Forelimb muscle (tissue), 1 donor: ENCODE measurements at regions not wholly inside any gene's neighbourhood (a gene's known extent, or its start where the extent isn't known, plus 50 kb on each side); places are given as distances from the start of the nearest gene placed in this dataset.

ENCODE experiments used
- DNase-seq: peaks from one replicate; pipeline ENCODE4 v3.0.0-alpha.2; 2013; ENCODE audit warnings: low read depth

DNA sequence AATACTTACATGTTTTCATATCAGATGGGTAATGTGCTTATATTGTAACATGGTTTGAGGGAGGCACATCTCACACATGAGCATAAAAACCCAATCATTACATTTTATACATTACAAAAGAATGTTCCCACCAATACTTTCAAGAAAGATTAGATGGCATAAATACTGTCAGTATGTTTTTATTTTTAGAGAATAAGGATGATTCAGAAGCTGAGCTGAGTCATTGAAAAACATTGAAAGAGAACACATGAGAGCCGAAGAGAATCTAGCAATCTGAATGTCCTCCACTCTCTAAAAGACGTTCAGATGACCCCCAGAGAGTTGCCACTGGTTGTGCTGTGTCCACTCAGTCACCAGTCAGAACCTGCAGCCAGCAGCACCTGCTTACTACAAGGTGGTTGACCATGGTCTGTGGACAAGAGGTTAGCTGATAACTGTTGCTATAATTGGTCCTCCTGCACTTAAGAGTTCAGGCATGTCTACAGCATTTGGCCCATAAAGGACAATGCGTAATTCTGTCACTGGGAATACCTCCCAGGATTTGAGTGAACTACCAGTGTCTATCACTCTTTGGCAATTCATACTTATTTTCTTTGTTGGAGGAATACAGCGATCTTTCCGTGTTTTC is 382.2 kb upstream of the IGFBP7 start:
- DNase-seq = no peak

DNA sequence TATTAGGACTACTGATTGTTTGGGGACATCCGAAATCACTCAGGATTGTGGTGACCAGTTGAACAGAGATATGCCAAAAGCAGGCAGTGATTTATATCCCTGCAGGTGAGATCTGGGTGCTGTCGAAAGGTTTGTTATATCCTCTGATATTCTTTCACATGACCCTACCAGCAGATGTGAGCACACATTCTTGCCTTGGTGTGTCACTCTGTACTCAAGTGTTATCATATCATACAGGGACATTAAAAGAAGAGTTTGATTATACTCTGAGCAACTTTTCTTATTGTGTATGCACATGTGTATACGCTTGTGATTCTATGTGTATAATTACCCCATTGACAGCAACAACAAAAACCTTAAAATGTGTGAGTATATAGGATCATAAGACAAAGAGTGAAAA is 381.2 kb upstream of the IGFBP7 start:
- DNase-seq = no peak

DNA sequence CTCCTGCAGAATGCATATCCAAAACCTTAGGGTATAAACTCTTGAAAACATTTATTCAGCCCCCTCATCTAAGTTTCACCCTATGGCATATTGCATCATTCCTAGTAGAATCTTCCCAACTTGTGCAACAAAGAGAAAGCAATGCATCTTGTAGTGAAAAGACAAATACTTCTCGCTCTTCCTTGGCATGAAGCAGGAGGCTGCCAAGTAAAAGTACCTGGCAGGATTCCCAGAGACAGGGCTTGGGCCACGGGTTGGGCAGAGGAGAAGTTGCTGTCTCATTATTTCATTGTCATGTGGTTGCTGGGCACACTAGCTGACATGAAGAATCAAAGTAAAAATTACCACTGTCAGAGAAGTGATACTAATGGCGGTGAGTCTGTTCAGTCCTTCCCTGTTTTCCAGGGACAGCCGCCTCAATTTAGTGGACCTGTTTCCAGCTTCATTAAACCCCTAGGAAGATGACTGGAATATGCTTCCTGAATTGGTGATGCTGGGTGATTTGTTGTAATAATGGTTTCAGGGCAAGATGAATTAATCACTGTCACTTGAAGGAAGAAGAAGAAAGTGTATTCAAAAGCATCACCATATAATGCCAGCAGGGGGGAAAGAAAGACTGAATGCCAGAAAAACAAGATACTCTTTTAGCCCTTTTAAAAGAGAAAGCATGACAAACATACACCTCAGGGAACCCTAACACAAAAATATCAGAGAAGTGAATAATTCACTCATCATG is 380.5 kb upstream of the IGFBP7 start:
- no peak for DNase-seq

DNA sequence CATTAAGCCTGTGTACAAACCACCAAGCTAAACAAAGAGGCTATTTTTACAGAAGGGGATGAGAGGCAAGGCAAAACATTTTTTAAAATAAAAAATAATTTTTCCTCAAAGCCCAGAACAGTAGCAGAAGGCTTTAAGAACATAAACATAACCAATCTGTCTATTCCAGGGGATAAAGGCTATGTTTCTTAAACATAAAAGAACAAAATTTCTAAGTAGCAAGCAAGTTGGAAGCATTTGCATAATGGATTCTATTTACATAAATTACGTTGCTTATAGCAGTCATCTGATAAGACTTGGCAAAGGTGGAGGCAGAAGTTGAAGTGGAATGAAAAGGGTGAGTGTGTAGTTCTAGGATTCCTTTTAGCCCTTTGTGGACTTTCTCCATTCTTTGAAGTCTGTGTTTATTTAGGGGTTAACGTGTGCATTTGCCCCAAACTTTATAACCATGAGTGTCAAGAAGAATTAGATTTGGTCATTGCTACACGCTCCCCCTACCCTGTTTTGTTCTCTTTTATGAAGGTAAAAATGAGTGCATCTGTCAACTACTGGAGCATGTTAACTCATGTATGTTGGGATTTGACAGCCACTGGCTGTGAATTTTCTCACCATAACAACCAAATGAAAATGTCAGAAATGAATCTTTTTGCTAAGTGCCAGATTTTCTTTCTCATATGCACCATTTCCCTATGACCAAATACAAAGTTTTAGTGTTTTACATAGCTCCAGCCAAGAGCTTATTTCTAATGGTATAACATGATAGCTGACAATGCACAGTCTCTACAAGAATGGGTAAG is 378.4 kb upstream of the IGFBP7 start:
- no peak for DNase-seq

DNA sequence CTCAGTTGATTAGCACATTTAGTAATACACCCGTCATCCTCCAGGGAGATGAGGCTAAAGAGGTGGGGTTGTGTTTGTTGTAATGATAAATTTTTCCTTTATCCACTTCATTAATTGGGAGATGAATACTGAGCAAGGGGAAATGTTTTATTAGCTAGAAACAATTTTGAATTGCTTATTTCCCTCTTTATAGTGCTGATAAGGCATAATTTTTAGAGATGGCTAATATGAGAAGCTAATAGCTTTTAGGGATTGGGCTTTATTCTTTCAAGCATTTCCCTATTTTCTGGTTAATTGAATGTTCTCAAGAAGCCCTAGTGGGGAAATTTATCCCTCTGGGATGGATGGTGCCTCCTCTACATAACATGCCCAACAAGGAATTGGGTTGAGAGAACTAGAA is 365.2 kb upstream of the IGFBP7 start:
- no peak for DNase-seq

DNA sequence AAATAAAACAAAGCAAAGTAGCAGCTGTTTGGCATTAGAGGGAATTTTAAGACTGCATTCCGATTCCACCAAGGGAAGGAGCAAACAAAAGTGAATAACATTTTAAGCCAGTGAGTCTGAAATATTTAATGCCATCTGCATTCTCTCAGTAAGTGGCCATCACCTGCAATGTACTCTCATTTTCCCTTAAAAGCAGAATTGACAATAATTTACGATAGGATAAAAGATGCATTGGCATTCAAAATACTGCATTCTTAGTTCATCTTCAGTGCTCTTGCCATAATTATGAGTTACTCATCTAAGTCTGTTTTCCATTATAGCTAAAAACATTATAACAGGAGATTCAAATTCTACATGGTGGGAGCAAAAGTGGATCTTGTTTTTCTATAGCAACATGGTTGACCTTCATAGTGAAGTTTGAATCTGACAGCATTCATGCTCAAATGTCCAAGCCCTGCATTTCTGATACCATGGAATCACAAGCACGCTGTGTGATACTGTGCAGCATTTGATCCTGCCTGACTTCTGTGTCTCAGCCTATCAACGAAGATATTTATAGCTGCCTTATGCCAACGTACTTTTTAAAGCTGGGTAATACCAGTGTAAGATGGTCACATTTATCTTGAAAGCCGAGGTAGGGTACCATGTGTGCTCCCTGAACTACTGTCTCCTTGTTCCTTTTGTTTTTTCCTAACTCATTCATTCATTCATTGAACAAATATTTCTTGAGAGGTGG is 355.3 kb upstream of the IGFBP7 start:
- DNase-seq = no peak

DNA sequence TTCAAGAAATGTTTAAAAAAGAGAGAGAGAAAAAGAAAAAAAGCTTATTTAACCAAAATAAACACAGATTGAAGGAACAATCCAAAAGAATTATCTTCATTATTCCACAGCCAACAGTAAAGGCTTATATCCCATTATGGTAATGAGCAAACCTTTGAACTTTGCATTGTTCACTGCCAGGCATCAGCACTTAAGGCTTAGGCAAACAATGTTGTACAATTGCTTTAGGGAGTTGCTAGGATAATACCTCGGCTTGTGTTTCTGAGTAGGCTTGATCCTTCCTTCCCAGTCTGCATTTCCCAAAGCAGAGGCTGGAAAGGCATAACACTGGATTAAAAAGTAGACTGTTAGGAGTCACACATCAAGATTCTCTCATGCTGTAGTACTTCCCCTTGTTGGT is 352.7 kb upstream of the IGFBP7 start:
- no peak for DNase-seq

DNA sequence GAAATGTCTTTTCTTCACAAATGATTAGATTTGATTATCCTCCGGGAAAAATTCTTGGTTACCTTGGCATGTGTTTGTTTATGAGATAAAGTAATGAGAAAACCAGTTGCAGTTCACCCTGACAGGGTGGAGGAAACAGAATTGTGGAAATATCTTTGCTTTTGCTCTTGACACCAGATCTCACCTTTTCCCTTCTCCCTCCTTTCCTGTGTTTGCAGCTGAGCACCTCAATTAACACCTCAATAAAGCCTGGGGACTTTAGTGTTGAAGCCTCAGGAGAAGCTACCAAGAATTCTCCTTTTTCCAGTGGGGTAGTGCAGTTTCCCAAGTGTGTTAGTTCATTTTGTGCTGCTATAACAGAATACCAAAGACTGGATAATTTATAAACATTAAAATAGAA is 350.8 kb upstream of the IGFBP7 start:
- DNase-seq = no peak

DNA sequence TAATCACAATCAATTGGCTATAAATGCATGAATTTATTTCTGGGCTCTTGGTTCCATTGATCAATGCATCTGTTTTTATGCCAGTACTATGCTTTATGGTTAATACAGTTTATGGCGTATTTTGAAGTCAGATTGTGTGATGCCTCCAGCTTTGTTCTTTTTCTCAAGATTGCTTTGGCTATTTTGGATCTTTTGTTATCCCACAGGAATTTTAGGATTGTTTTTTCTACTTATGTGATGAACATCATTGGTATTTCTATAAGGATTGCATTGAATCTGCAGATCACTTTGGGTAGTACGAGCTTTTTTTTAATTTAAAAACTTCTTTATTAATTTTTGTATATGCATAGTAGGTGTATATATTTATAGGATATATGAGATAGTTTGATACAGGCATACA is 338.7 kb upstream of the IGFBP7 start:
- no peak for DNase-seq

DNA sequence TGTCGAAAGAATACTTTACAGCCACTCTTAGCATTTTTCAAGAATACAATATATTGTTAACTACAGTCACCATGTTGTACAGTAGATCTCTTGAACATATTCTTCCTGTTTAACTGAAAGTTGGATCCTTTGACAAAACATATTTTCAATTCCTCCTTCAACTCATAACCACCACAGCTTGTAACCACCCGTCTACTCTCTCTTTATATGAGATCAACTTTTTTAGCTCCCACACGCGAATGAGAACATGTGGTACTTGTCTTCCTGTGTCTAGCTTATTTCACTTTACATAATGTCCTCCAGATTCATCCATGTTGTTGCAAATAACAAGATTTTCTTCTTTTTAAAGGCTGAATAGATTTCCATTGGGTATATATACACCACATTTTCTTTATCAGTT is 338.3 kb upstream of the IGFBP7 start:
- DNase-seq = no peak

DNA sequence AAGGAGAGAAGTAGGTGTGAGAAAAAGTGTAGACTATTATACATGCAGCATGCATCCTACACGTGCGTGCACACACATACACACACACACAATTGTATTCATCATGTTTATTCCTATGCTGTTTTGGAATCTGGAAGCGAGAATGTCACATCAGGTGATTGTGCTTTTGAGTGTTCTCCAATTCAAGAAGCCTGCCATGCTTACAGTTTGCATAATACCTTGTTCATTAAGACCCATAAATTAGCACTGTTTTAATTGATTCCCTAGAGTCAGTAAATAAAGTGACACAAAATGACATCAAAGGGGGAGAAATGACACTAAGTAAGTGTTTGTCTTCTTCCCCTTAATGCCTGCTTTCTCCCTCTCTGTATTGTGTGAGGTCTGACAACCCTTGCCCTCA is 336.1 kb upstream of the IGFBP7 start:
- DNase-seq = no peak

DNA sequence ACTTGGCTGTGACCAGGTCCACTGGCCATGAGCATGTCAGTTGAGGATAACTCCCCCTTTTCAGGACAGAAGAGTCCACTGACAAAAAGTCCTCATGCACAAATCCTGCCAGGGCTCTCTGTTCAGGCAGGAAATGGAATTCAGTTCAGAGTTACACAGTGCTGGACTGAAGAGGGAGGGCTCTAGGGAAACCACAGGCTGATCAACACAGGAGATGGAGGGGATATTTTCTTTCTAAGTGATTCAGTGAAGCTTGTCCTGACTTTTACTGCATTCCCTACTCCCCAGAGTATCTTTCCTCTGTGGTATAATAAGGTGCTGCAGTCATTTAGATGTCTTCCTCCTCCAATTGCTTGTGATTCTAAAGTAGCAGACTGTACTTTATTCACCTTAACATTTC is 335.5 kb upstream of the IGFBP7 start:
- DNase-seq = no peak

DNA sequence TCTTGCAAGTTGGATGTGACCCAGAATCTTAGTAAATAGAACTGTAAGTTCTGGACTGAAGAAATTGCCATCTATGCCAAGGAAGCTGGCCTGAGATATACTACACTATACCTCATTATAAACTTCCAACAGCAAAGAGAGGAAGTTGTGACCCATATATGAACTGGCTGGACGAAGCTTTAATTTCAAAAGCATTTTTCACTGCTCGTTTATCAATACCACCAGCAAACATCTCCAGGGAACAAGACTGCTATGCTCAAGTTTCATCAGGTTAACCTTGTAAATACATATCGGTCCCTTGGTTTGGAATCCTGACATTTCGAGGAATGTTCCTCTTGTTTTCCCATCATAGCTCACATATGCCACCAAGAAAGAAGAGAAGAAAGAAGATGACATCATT is 334.5 kb upstream of the IGFBP7 start:
- DNase-seq = no peak

DNA sequence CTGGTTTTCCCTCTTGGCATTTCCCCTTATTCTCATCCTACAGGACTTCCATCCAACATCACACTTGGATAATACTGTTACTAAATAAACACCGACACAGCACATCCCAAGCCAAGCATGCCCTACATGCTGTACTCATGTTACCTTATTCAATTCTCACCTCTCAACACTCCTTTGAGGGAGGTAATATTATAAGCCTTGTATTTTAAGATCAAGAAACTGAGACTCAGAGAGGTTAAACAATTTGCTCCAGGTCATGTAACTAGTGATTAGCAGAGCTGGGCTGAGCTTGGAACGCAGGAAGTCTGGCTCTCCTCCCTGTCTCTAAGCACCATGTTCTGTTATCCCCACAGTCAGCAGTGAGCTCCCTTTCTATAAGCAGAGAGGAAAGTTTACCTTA is 333.6 kb upstream of the IGFBP7 start:
- DNase-seq = no peak

DNA sequence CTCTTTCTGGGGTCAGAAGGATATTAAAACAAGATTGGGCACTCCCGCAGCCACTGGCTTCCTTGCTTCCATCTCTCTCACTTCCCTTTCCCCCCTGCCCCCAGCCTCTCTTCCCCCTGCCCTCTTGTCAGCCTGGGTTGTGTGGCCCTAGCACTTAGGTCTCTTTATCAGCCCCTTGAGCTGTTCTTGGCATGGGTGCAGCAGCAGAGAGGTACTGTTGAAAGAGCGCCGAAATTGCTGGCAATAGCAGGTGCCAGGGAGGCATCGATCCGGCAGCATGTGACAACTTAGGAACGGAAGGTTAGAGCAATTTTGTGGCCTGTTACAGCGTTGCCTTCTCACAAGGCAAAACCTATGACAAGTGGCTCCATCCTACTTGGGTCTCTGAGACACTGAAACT is 333.1 kb upstream of the IGFBP7 start:
- DNase-seq = no peak

DNA sequence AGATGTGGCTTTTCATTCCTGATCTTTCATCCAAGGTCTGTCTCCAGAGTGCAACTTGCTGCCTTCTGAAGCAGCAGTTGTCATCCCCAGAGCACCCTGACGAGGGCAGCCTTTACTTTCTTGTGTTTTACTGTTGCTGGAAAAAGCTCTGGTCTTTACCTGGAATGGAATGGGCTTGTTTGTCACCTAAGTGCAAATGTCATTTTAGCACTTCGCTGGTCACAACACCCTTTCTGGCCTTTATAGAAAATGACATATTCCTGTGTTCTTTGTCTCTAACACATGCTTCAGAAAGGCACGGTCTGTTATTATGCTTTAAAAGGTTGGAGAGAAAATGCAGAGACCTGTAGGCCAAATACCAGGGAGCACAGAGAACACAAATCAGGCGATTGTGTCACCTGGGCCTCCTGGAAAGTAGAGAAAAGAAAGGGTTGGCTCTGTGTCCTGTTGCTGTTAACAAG is 332.7 kb upstream of the IGFBP7 start:
- peak; percentile 13 for DNase-seq

DNA sequence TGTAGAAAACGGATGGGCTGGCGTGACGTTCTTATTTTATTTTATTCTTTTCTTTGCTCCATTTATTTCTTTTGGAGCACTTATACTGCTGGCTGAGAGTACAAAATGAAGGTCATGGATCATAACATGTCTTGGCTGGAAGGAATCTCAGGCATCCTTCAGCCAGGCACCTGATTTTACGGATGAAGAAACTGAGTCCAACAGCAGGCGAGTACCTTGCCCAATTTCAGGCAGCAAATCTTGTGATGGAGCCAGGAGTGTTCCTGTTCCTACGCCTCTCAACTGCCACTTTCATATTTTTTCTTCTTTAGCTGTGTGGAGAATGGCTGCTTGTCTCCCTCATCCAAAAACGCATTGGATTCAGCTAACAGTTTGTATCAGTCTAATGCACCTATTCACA is 332.1 kb upstream of the IGFBP7 start:
- DNase-seq = no peak

DNA sequence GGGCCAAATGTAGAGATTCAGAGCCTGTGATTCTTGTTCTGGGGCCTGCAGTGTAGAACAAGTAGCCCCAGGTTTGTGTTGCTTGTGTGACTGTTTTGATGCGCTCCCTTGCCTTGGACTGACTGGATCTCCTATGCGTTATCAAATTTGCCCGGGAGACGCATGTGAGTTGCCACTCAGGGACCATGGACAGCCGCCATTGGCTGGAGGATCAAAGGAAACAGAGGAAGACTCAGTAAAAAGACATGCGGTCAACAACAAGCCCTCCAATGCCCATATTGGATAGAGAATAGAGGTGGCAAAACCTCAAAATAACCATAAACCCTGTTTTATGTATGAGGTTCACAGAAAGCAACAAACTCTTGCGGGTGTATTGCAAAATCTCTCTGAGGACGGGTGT is 327.5 kb upstream of the IGFBP7 start:
- no peak for DNase-seq

DNA sequence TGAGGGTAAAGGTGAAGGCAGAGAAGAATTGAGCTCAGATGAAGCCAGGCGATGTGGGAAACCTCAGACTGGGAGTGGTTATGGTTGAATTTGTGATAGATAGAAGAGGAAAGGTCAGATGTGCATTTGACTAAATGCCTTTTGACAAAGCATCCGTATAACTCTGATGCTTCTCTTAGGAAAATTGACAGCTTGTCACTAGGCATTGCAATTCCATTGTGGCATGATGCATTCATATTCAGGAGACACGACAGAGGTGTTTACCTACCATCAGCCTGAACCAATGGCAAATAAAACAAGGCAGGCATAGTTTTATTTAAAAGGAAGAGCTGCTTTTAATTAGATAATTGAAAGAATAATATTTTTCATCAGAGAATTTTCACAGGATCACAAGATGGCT is 325.1 kb upstream of the IGFBP7 start:
- no peak for DNase-seq

DNA sequence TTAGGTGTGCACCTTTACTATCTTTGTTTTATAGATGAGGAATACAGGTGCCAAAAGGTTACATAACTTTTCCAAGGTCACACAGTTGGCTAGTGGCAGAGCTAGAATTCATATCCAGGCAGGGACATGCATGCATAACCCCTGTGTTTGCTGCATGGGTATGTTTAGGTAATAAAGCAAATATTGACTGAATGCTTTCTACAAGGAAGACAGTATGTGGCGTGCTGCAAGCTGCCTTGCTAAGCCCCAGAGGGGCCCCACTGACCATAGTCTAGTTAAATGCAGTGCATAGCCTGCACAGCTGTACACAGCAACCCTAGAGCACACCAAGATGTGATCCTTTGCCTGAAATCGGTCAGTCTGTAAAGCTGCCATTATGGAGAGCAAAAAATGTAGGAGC is 320.5 kb upstream of the IGFBP7 start:
- DNase-seq = no peak

DNA sequence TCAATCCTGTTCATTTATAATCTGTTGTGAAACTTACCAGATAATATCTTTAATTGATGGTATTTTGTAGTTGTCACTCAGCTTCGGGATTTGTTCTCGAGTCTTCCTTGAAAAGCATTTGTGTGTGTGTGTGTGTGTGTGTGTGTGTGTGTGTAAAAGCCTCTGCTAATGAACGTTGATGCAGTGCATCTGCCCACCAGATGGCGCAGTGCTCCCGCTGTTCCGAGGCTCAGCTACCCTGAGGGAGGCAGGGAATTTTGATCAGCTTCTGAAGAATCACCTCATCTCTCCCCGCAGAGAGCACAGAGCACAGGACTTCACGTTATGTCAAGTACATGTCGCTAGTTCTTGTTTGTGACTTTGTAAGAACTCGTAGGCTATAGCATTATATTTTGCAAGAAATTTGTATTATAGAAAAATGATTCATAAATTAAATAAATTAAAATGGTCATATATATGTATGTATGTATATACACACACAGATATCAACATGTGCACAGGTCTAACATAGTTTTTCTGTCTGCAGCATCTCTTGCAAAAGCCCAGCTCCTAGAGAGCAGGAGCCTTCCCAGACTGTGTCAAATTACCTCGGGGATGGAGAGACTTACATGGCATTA is 316.7 kb upstream of the IGFBP7 start:
- DNase-seq = peak; percentile 38

DNA sequence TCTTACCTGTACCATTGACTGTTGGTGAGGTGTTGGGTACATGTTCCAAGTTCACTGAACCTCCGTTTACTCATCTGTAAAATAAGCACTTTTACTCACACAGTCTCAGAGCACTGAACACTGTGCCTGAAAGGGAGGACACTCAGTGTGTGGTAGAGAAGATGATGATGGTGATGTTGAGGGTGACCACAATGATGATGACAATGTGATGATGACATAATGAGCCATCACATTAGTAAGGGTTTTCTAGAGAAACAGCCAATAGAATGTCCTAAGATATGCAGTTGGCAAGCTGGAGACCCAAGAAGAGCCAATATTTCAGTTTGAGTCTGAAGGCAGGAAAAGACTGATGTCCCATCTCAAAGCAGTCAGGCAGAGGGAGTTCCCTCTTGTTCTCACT is 315.4 kb upstream of the IGFBP7 start:
- DNase-seq = no peak
